HG03378 (cell line): ENCODE measurements at regions not wholly inside any gene's neighbourhood (a gene's known extent, or its start where the extent isn't known, plus 50 kb on each side); places are given as distances from the start of the nearest gene placed in this dataset.

Experiments used
- ATAC-seq: cut with Tn5 transposase; IDR thresholded peaks from one replicate; pipeline ENCODE4 v1.9.1; 2021; ENCODE audit warnings: mild to moderate bottlenecking, moderate library complexity; ENCODE audit not compliant: unreplicated experiment

DNA sequence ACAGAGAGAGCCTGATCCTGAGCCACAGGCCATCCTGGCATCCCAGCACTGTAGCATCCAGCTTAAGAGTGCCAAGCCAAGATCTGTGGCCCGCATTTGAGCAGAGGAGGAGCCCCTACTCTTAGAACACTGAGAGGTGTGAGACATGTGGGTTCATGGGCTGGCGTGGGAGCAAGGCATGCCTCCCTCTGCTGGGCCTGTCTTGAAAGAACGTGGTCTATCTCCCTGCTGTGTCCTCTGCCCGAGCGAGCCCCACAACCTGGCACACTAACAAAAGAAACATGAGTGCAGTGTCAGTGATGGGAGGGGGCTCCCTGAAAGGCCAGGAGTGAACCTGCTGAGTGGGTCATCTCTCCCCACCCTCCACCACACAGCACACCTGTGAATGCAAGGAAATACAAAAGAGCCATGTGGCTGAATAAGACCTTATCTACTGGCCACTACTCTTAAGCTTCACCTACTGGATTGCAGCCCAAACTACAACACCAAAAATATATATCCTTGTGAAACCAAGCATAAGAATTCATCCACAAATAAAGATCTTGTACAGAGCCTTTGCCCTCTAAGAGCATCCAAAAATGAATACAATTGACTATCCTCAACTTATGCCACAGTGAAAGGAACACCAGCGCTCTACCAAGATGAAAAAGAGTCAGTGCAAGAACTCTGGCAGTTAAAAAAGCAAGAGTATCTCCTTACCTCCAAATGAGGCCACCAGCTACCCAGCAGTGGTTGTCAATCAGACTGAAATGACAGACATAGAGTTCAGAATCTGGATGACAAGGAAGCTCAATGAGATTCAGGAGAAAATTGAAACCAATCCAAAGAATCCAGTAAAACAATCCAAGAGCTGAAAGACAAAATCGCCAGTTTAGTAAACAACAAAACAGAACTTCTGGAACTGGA, 259.4 kb upstream of the DAB1 start:
- no peak for ATAC-seq

DNA sequence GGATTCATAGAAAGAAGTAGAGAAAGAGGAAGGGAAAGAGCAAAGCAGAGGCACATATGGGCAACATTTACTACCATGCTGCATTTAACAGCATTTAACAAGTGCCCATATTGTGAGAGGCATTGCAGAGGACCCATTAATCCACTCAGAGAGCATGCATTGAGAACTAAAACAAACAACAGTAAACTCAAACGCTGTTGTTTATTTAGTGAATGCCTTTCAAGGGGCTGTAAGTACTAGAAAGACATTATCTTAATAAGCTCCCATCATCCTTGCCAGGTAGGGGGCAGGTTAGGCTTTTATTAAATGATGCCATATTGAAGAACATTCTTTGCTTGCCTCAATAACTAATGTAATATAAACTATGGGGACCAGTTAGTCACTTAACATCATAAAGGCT, 254.3 kb upstream of the DAB1 start:
- no peak for ATAC-seq

GRCh38 chr1:57675776-57676175, 251.9 kb upstream of the DAB1 start:
- ATAC-seq: no peak

GRCh38 chr1:57674801-57675200, 250.9 kb upstream of the DAB1 start:
- no peak for ATAC-seq

- ATAC-seq: no peak
Observed at GRCh38 chr1:57672346-57673140, 248.7 kb upstream of the DAB1 start.

DNA sequence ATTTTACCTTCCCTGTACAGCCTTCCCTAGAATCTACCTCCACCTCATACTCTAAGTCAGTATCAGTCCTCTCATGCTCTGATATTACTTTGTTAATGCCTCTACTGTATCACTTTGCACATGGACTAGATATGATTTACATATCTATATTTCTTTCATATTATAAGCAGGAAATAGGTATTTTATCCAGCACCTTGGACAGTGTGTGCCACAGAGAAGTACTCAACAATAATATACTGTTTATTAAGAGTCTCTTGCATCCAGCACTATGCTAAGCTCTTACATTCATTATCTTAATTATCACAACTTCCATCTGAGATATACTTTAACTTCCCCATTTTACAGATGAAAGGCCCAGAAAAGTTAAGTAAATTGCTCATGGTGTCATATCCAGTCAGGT, 247.9 kb upstream of the DAB1 start:
- ATAC-seq: no peak

DNA sequence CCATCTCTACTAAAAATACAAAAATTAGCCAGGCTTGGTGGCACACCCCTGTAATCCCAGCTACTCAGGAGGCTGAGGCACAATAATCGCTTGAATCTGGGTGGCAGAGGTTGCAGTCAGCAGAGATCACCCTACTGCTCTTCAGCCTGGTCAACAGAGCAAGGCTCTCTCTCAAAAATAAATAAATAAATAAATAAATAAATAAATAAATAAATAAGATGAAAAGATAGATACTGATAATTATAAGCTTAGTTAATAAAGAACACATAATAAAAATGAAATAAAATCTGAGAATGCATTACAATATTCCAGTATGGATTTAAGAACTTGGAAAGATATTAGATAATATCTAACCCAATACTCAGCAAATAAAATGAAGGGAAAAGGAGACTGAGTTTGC, 235.9 kb upstream of the DAB1 start:
- no peak for ATAC-seq

- ATAC-seq: no peak
Observed at GRCh38 chr1:57655161-57655560, 231.3 kb upstream of the DAB1 start.

DNA sequence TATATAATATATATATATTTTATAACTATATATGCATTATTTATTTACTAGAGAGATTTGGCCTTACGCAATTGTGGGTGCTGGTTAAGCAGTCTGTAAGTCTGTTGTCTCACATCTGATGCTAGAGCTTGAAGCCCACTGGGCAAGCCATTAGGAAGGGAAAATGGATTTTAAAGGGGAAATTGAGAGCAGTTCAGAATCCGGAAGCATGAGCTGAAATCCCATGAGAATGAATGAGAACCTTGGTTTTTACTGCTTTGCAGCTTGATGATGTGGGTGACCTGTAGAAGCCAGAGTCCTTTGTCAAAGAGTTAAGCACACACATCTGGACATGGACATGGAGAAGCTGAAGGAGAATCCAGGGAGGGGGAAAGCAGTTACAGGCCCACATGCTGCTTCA, 220.8 kb upstream of the DAB1 start:
- no peak for ATAC-seq

- ATAC-seq: no peak
Observed at GRCh38 chr1:57638239-57638638, 214.4 kb upstream of the DAB1 start.

DNA sequence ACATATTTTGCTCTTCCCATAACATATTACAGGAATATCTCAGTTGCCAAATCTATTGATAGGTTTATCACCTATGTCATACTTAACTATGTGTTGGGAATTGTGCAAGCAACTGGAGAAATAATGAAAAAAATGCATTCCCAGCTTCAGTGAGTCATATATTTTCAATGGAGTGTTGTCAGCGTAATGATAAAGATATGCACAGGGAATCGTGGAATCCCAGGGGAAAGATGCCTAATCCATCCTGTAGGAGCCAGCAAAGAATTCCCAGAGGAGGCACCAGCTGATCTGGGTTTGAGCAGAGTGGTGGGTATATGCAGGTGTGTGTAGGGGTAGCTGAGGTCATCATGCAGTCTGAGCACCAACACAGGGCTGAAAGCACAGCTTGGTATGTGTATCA, 213.3 kb upstream of the DAB1 start:
- no peak for ATAC-seq

DNA sequence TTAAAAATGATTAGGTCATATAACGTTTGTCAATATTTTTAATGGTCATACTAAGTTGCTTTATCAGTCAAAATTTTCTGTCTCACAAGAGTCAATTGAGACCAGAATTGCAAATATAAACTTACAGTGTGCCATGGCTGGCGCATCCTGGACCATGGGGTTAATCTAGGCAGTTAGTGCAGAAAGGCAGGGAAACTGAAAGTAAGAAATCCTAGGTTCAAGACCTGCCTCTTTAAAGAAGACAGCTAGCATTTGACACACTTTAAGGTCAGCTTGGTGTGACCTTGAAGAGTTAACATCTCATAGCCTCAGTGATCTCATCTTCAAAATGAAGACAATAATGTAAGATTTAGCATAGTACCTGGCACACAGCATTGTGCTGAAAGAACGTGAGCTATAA, 210.0 kb upstream of the DAB1 start:
- no peak for ATAC-seq

DNA sequence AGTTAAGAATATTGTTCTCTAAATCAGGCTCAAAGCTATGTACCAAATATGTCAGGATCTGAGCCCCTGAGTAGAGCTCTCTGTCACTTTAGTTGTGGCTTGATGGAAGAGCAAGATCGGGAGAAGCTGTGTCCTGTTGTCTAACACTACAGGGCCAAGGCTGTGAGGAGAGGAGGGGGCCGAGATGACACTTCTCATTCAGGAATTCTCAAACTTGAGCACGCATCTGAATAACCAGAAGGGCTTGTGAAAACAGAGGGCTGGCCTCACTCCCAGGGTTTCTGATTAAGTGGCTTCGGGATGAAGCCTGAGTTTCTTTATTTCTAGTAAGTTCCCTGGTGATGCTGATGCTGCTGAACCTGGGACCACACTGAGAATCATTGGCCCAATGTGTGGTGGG, 209.2 kb upstream of the DAB1 start:
- ATAC-seq: no peak

DNA sequence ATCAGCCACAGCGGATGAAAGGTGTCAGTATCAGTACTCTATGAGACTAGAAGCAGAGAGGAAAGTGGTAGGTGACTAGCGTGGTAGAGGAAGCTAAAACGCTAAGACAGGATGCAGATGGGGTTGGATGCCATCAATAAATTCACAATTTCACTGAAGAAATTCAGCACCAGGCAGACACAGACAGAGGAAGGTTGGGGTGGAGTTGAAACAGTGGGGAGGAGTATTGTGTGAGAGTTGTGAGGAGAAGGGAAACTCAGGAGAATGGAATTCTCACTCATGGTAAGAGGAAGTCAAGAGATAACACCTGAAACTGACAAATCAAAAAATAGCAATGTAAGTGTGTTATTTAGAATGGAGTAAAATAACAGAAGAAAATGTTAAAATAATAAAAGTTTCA, 208.5 kb upstream of the DAB1 start:
- ATAC-seq: no peak

GRCh38 chr1:57627612-57628011, 203.8 kb upstream of the DAB1 start:
- ATAC-seq: no peak

- ATAC-seq: no peak
Observed at GRCh38 chr1:57623791-57624538, 200.1 kb upstream of the DAB1 start.

- no peak for ATAC-seq
Observed at GRCh38 chr1:57623039-57623790, 199.4 kb upstream of the DAB1 start.

- no peak for ATAC-seq
Observed at GRCh38 chr1:57621776-57622175, 197.9 kb upstream of the DAB1 start.

- ATAC-seq: no peak
Observed at GRCh38 chr1:57620605-57621004, 196.7 kb upstream of the DAB1 start.

GRCh38 chr1:57616921-57617320, 193.1 kb upstream of the DAB1 start:
- ATAC-seq: no peak

- ATAC-seq: no peak
Observed at GRCh38 chr1:57615956-57616355, 192.1 kb upstream of the DAB1 start.
